Liver (tissue), 3 donors: ENCODE measurements at regions not wholly inside any gene's neighbourhood (a gene's known extent, or its start where the extent isn't known, plus 50 kb on each side); places are given as distances from the start of the nearest gene placed in this dataset.

Experiments
- ATF3 ChIP-seq: IDR thresholded peaks from 2 replicates; pipeline ENCODE4 v1.6.1; 2016; ENCODE audit warnings: antibody characterized with exemption
- CTCF ChIP-seq: fragments of 150-350 bp; IDR thresholded peaks from 2 replicates; pipeline ENCODE4 v1.5.1; 2017; ENCODE audit warnings: improper control_type of control experiment, low read depth, low read length; ENCODE audit not compliant: missing input control
- EGR1 ChIP-seq, 2 donors: IDR thresholded peaks; 2 replicates each; pipeline ENCODE4 v1.6.1; 2016 to 2018; ENCODE audit warnings: antibody characterized with exemption in 2 of 2, low read depth in 2 of 2
- GABPA ChIP-seq, 2 donors: IDR thresholded peaks in 1 of 2; conservative IDR thresholded peaks in 1 of 2; 2 replicates each; pipeline ENCODE4 v1.6.1; 2016; ENCODE audit warnings: antibody characterized with exemption in 2 of 2, mild to moderate bottlenecking in 1 of 2, moderate library complexity in 1 of 2
- JUND ChIP-seq, 2 donors: IDR thresholded peaks; 2 replicates each; pipeline ENCODE4 v1.6.1; 2016; ENCODE audit warnings: antibody characterized with exemption in 2 of 2
- MAX ChIP-seq: IDR thresholded peaks from 2 replicates; pipeline ENCODE4 v1.6.1; 2016; ENCODE audit warnings: antibody characterized with exemption
- RAD21 ChIP-seq, 2 donors: IDR thresholded peaks; 2 replicates each; pipeline ENCODE4 v1.6.1; 2016; ENCODE audit warnings: antibody characterized with exemption in 2 of 2, mild to moderate bottlenecking in 2 of 2
- REST ChIP-seq: IDR thresholded peaks from 2 replicates; pipeline ENCODE4 v1.6.1; 2016; ENCODE audit warnings: antibody characterized with exemption, mild to moderate bottlenecking
- SP1 ChIP-seq: IDR thresholded peaks from 2 replicates; pipeline ENCODE4 v1.6.1; 2018; ENCODE audit warnings: antibody characterized with exemption, mild to moderate bottlenecking
- TAF1 ChIP-seq: conservative IDR thresholded peaks from 2 replicates; pipeline ENCODE4 v1.6.1; 2016; ENCODE audit warnings: antibody characterized with exemption, mild to moderate bottlenecking
- YY1 ChIP-seq: IDR thresholded peaks from 2 replicates; pipeline ENCODE4 v1.6.1; 2016; ENCODE audit warnings: antibody characterized with exemption, mild to moderate bottlenecking
- ZBTB33 ChIP-seq: IDR thresholded peaks from 2 replicates; pipeline ENCODE4 v1.6.1; 2016; ENCODE audit warnings: antibody characterized with exemption
- donor health status: healthy.
- donor health status: healthy.

- TF ChIP-seq RAD21 (IDR thresholded peaks at IDR 0.05) (no peak), CTCF (no peak), TAF1 (no peak), MAX (no peak), EGR1 (IDR thresholded peaks at IDR 0.05; ENCODE audit: low read depth in 2 of 2) (no peak), YY1 (no peak), SP1 (no peak), REST (no peak), JUND (IDR thresholded peaks at IDR 0.05) (no peak), ATF3 (no peak), GABPA (IDR thresholded peaks at IDR 0.05 in 1 of 2, conservative IDR thresholded peaks at IDR 0.05 in 1 of 2) (no peak), ZBTB33 (no peak)
Measured at GRCh38 chr3:194826594-194826993, 140.9 kb downstream of the FAM43A start.
